GM18868 (cell line): ENCODE measurements at regions not wholly inside any gene's neighbourhood (a gene's known extent, or its start where the extent isn't known, plus 50 kb on each side); places are given as distances from the start of the nearest gene placed in this dataset.

Source experiments
- ATAC-seq: cut with Tn5 transposase; IDR thresholded peaks from one replicate; pipeline ENCODE4 v1.9.1; 2021; ENCODE audit warnings: mild to moderate bottlenecking, moderate library complexity; ENCODE audit not compliant: unreplicated experiment

GRCh38 chr5:173778152-173778782, 109.9 kb upstream of the CPEB4 start:
- no peak for ATAC-seq

GRCh38 chr5:173778784-173779304, 109.3 kb upstream of the CPEB4 start:
- ATAC-seq, result no peak

GRCh38 chr5:173780235-173781234, 107.6 kb upstream of the CPEB4 start:
- ATAC-seq, result no peak

GRCh38 chr5:173781432-173781815, 106.7 kb upstream of the CPEB4 start:
- ATAC-seq, result no peak

GRCh38 chr5:173781816-173782670, 106.1 kb upstream of the CPEB4 start:
- peak; percentile 33 for ATAC-seq

- no peak for ATAC-seq
Measured at GRCh38 chr5:173782671-173783101, 105.5 kb upstream of the CPEB4 start.

GRCh38 chr5:173783371-173783770, 104.8 kb upstream of the CPEB4 start:
- ATAC-seq, result no peak

GRCh38 chr5:173785400-173785799, 102.7 kb upstream of the CPEB4 start:
- ATAC-seq, result no peak

- no peak for ATAC-seq
Measured at GRCh38 chr5:173785866-173786265, 102.3 kb upstream of the CPEB4 start.

- peak; percentile 51 for ATAC-seq
Measured at GRCh38 chr5:173786286-173787187, 101.6 kb upstream of the CPEB4 start.

- peak; percentile 39 for ATAC-seq
Measured at GRCh38 chr5:173789031-173789920, 98.9 kb upstream of the CPEB4 start.

- ATAC-seq, result no peak
Measured at GRCh38 chr5:173790177-173790719, 97.9 kb upstream of the CPEB4 start.

GRCh38 chr5:173790836-173791546, 97.2 kb upstream of the CPEB4 start:
- ATAC-seq, result no peak

- ATAC-seq, result no peak
Measured at GRCh38 chr5:173791878-173792277, 96.3 kb upstream of the CPEB4 start.

- ATAC-seq, result no peak
Measured at GRCh38 chr5:173792781-173793547, 95.2 kb upstream of the CPEB4 start.

- ATAC-seq, result no peak
Measured at GRCh38 chr5:173793648-173794548, 94.3 kb upstream of the CPEB4 start.
